SU-DHL-6 (cell line): ENCODE measurements at regions not wholly inside any gene's neighbourhood (a gene's known extent, or its start where the extent isn't known, plus 50 kb on each side); places are given as distances from the start of the nearest gene placed in this dataset.

Source experiments
- CTCF ChIP-seq: fragments of 200-600 bp; sonication (generic); IDR thresholded peaks from one replicate; pipeline ENCODE4 v1.5.1; 2017; ENCODE audit warnings: antibody characterized with exemption, mild to moderate bottlenecking, low read length, moderate library complexity; ENCODE audit not compliant: insufficient read depth, poor library complexity, severe bottlenecking
- EZH2phosphoT487 ChIP-seq: fragments of 200-600 bp; sonication (generic), shearing (Covaris generic); conservative IDR thresholded peaks from 2 replicates; pipeline ENCODE4 v1.6.1; 2018; ENCODE audit warnings: mild to moderate bottlenecking, antibody characterized with exemption, low read length, moderate library complexity, mixed read lengths

GRCh38 chr2:105510761-105511528 lies 112.1 kb upstream of the FHL2 start:
- no peak for TF ChIP-seq CTCF
- no peak for TF ChIP-seq EZH2phosphoT487
